Psoas muscle (tissue), 7 donors: ENCODE measurements at regions not wholly inside any gene's neighbourhood (a gene's known extent, or its start where the extent isn't known, plus 50 kb on each side); places are given as distances from the start of the nearest gene placed in this dataset.

ENCODE experiments used
- ATAC-seq, 4 donors: fragments of 200-7000 bp; cut with Tn5 transposase; one replicate each; pipeline ENCODE4 v1.9.1; 2020; ENCODE audit warnings: moderate library complexity in 3 of 4, mild to moderate bottlenecking in 2 of 4
- DNase-seq, 2 donors: peaks; one replicate each; pipeline ENCODE4 v3.0.0-alpha.2; 2020
- H3K27ac ChIP-seq: fragments of 200-600 bp; one replicate; pipeline ENCODE4 v1.8.0; 2022
- H3K27me3 ChIP-seq, 3 donors: fragments of 200-600 bp in 1 of 3; one replicate each; pipeline versions ENCODE4 v1.6.1 to v1.8.0; 2013 to 2022; ENCODE audit warnings: low read length in 2 of 3, mild to moderate bottlenecking in 2 of 3, moderate library complexity in 1 of 3; ENCODE audit not compliant: insufficient read depth in 3 of 3
- H3K36me3 ChIP-seq, 2 donors: fragments of 200-600 bp in 1 of 2; one replicate each; pipeline versions ENCODE4 v1.6.1 to v1.8.0; 2013 to 2022; ENCODE audit warnings: low read depth in 1 of 2, mild to moderate bottlenecking in 1 of 2, moderate library complexity in 1 of 2; ENCODE audit not compliant: insufficient read depth in 1 of 2
- H3K4me1 ChIP-seq: fragments of 200-600 bp; one replicate; pipeline ENCODE4 v1.8.0; 2022
- H3K4me3 ChIP-seq: fragments of 200-600 bp; one replicate; pipeline ENCODE4 v1.8.0; 2022; ENCODE audit warnings: mild to moderate bottlenecking
- H3K9me3 ChIP-seq: fragments of 200-600 bp; one replicate; pipeline ENCODE4 v1.8.0; 2022
- CTCF ChIP-seq: fragments of 200-600 bp; IDR thresholded peaks from one replicate; pipeline ENCODE4 v1.8.0; 2022; ENCODE audit warnings: antibody characterized with exemption
- WGBS, 3 donors: extraction: QIAGEN DNeasy Blood & Tissue Kit; methylation state at CpG; one replicate each; pipeline versions ENCODE4 v1.1.6 to v1.1.7; 2013; 5-methylcytosine and 5-hydroxymethylcytosine counted together
- intact Hi-C, 2 donors: fragments of 100-400 bp; cut with DNase I; formaldehyde crosslinking; loops; one replicate each; pipeline versions ENCODE4 v1.11.0 to v1.14.2; 2022
- donor health status: healthy with polysubstance abuse.
- donor health status: DM: no; HTN: no; CAD: no; lungs with moderate emphysema.
- donor health status: Bipolar disorder and iron deficiency.
- donor health status: healthy.
- donor health status: DM: yes; HTN: yes; CAD: no.
- donor health status: DM: no; HTN: no; CAD: no.
- donor health status: DM: yes; HTN: yes; CAD: no.

- ATAC-seq, result no peak
- Histone ChIP-seq H3K27ac (no peak overlapping the region), H3K4me3 (no peak overlapping the region), H3K4me1 (no peaks in the 10 kb centered on the region), H3K27me3 (no peaks in the 10 kb centered on the region), H3K9me3 (no peaks in the 10 kb centered on the region), H3K36me3 (no peaks in the 10 kb centered on the region)
- no peak for TF ChIP-seq CTCF
- 79 to 86% (median 80%) methylated on average over 3 of the region's 3 CpGs for WGBS, 3 donors
- no peak for DNase-seq
- intact Hi-C loops, result no loop called here
Measured at GRCh38 chr6:104256646-104257045, 603.1 kb downstream of the HACE1 start.

GRCh38 chr6:104253236-104253635, 606.5 kb downstream of the HACE1 start:
- no peak overlapping the region for H3K4me3 ChIP-seq
- DNase-seq (no peak), ATAC-seq (no peak)
- H3K27ac ChIP-seq, result no peak overlapping the region
- intact Hi-C loops, result no loop called here
- WGBS, 3 donors, result 39 to 42% (median 42%) methylated on average over 3 of the region's 3 CpGs
- H3K27me3 ChIP-seq, result no peaks in the 10 kb centered on the region
- no peaks in the 10 kb centered on the region for H3K4me1 ChIP-seq
- no peaks in the 10 kb centered on the region for H3K36me3 ChIP-seq
- no peaks in the 10 kb centered on the region for H3K9me3 ChIP-seq
- TF ChIP-seq CTCF, result no peak

- Histone ChIP-seq H3K4me3 (no peak overlapping the region), H3K36me3 (no peaks in the 10 kb centered on the region), H3K27ac (no peak overlapping the region), H3K4me1 (no peaks in the 10 kb centered on the region), H3K9me3 (no peaks in the 10 kb centered on the region), H3K27me3 (no peaks in the 10 kb centered on the region)
- no peak for DNase-seq
- TF ChIP-seq CTCF, result no peak
- ATAC-seq, result no peak
- intact Hi-C loops, result no loop called here
Measured at GRCh38 chr6:104252276-104252675, 607.4 kb downstream of the HACE1 start.

GRCh38 chr6:104251651-104252050, 608.1 kb downstream of the HACE1 start:
- 53 to 94% (median 66%) methylated on average over 2 of the region's 2 CpGs for WGBS, 3 donors
- no peak for TF ChIP-seq CTCF
- H3K27me3 ChIP-seq, result no peaks in the 10 kb centered on the region
- ATAC-seq (no peak), DNase-seq (no peak)
- H3K4me3 ChIP-seq, result no peak overlapping the region
- H3K4me1 ChIP-seq, result no peaks in the 10 kb centered on the region
- no peaks in the 10 kb centered on the region for H3K36me3 ChIP-seq
- intact Hi-C loops, result no loop called here
- no peaks in the 10 kb centered on the region for H3K9me3 ChIP-seq
- H3K27ac ChIP-seq, result no peak overlapping the region

- DNase-seq, result no peak
- H3K9me3 ChIP-seq, result no peaks in the 10 kb centered on the region
- no peaks in the 10 kb centered on the region for H3K4me1 ChIP-seq
- no peak overlapping the region for H3K27ac ChIP-seq
- TF ChIP-seq CTCF, result no peak
- 74 to 79% (median 78%) methylated on average over 2 of the region's 2 CpGs for WGBS, 3 donors
- no peaks in the 10 kb centered on the region for H3K27me3 ChIP-seq
- H3K36me3 ChIP-seq, result no peaks in the 10 kb centered on the region
- ATAC-seq, result no peak
- intact Hi-C loops, result no loop called here
- no peak overlapping the region for H3K4me3 ChIP-seq
Measured at GRCh38 chr6:104240865-104241264, 618.9 kb downstream of the HACE1 start.
